IPS-NIHi11 (cell line): ENCODE measurements at regions not wholly inside any gene's neighbourhood (a gene's known extent, or its start where the extent isn't known, plus 50 kb on each side); places are given as distances from the start of the nearest gene placed in this dataset.
"Not testable (repeated sequence)": the region's sequence is repeated elsewhere in the genome, so short reads cannot be mapped to it uniquely, and the experiment has no call there.

ENCODE experiments used
- DNase-seq: peaks from one replicate; pipeline ENCODE4 v3.0.0; 2012; ENCODE audit warnings: mixed read lengths, low spot score

GRCh38 chr14:106768972-106769700, 1242.8 kb downstream of the TMEM121 start:
- not testable (repeated sequence) for DNase-seq

GRCh38 chr14:106770158-106770672, 1243.8 kb downstream of the TMEM121 start:
- DNase-seq = not testable (repeated sequence)

- DNase-seq = not testable (repeated sequence)
Observed at GRCh38 chr14:106774889-106775480, 1248.6 kb downstream of the TMEM121 start.

GRCh38 chr14:106776395-106776983, 1250.1 kb downstream of the TMEM121 start:
- DNase-seq = no peak

GRCh38 chr14:106778986-106779385, 1252.6 kb downstream of the TMEM121 start:
- DNase-seq = no peak

GRCh38 chr14:106786697-106787096, 1260.3 kb downstream of the TMEM121 start:
- no peak for DNase-seq

- DNase-seq = no peak
Observed at GRCh38 chr14:106787626-106788025, 1261.2 kb downstream of the TMEM121 start.

- DNase-seq = no peak
Observed at GRCh38 chr14:106788534-106788933, 1262.2 kb downstream of the TMEM121 start.

- no peak for DNase-seq
Observed at GRCh38 chr14:106789318-106789717, 1262.9 kb downstream of the TMEM121 start.

- peak; percentile 17 for DNase-seq
Observed at GRCh38 chr14:106790189-106791036, 1264.0 kb downstream of the TMEM121 start.

GRCh38 chr14:106792543-106792942, 1266.2 kb downstream of the TMEM121 start:
- DNase-seq = no peak

GRCh38 chr14:106798166-106798565, 1271.8 kb downstream of the TMEM121 start:
- not testable (repeated sequence) for DNase-seq

- DNase-seq = no peak
Observed at GRCh38 chr14:106802413-106803364, 1276.3 kb downstream of the TMEM121 start.

- DNase-seq = no peak
Observed at GRCh38 chr14:106803379-106803778, 1277.0 kb downstream of the TMEM121 start.

- DNase-seq = no peak
Observed at GRCh38 chr14:106807493-106807892, 1281.1 kb downstream of the TMEM121 start.

GRCh38 chr14:106808458-106808857, 1282.1 kb downstream of the TMEM121 start:
- DNase-seq = no peak

GRCh38 chr14:106808907-106809306, 1282.5 kb downstream of the TMEM121 start:
- DNase-seq = no peak

- DNase-seq = no peak
Observed at GRCh38 chr14:106809615-106810014, 1283.2 kb downstream of the TMEM121 start.

- DNase-seq = not testable (repeated sequence)
Observed at GRCh38 chr14:106810168-106810567, 1283.8 kb downstream of the TMEM121 start.

GRCh38 chr14:106811162-106811561, 1284.8 kb downstream of the TMEM121 start:
- no peak for DNase-seq
